ENCODE measurements at regions not wholly inside any gene's neighbourhood (a gene's known extent, or its start where the extent isn't known, plus 50 kb on each side); places are given as distances from the start of the nearest gene placed in this dataset.

GRCh38 chr3:30551927-30552326 is 54.5 kb upstream of the TGFBR2 start:
- no peak for TF ChIP-seq CTCF (conservative IDR thresholded peaks at IDR 0.05)
- Mint-ChIP-seq H3K27ac (no peak overlapping the region), H3K27me3 (ENCODE audit: insufficient read depth) (no peaks in the 10 kb centered on the region), H3K4me3 (no peak overlapping the region), H3K36me3 (ENCODE audit: low read depth) (peaks cover 4% of the 10 kb centered on the region), H3K4me1 (peaks cover 46% of the 10 kb centered on the region), H3K9me3 (peaks cover 12% of the 10 kb centered on the region)
- 33 to 60% methylated on average over 1 of the region's 1 CpG for WGBS, 2 experiments (ENCODE audit: insufficient coverage in 1 of 2, insufficient read length in 1 of 2)
- H3K36me3 ChIP-seq (ENCODE audit: control insufficient read depth, insufficient read depth, low read length): no peaks in the 10 kb centered on the region
- peaks cover 5% of the 10 kb centered on the region for H3K9me3 ChIP-seq (ENCODE audit: control insufficient read depth, low read length)
- H3K9ac ChIP-seq (ENCODE audit: extremely low read depth, low read length, poor library complexity, severe bottlenecking): no peak overlapping the region
- no peak for DNase-seq
- no peaks in the 10 kb centered on the region for H3K27me3 ChIP-seq (ENCODE audit: control insufficient read depth, insufficient read depth, low read length, poor library complexity, severe bottlenecking)
- no peak overlapping the region for H3K4me3 ChIP-seq (ENCODE audit: low read length)
- H3K4me1 ChIP-seq (ENCODE audit: control insufficient read depth, insufficient read depth, low read length): no peaks in the 10 kb centered on the region
- no peak overlapping the region for H3K27ac ChIP-seq (ENCODE audit: low read depth, low read length)

- H3K27me3 Mint-ChIP-seq (ENCODE audit: insufficient read depth): no peaks in the 10 kb centered on the region
- no peak overlapping the region for H3K4me3 ChIP-seq (ENCODE audit: low read length)
- 96 to 100% methylated on average over 2 to 4 of the region's 4 CpGs for WGBS, 2 experiments (ENCODE audit: insufficient coverage in 1 of 2, insufficient read length in 1 of 2)
- H3K9me3 ChIP-seq (ENCODE audit: control insufficient read depth, low read length): no peaks in the 10 kb centered on the region
- H3K9me3 Mint-ChIP-seq: peaks cover 2% of the 10 kb centered on the region
- H3K4me1 Mint-ChIP-seq: peaks cover 50% of the 10 kb centered on the region
- H3K36me3 ChIP-seq (ENCODE audit: control insufficient read depth, insufficient read depth, low read length): no peaks in the 10 kb centered on the region
- no peak overlapping the region for H3K27ac ChIP-seq (ENCODE audit: low read depth, low read length)
- H3K4me1 ChIP-seq (ENCODE audit: control insufficient read depth, insufficient read depth, low read length): no peaks in the 10 kb centered on the region
- no peak overlapping the region for H3K9ac ChIP-seq (ENCODE audit: extremely low read depth, low read length, poor library complexity, severe bottlenecking)
- H3K27me3 ChIP-seq (ENCODE audit: control insufficient read depth, insufficient read depth, low read length, poor library complexity, severe bottlenecking): no peaks in the 10 kb centered on the region
- no peaks in the 10 kb centered on the region for H3K36me3 Mint-ChIP-seq (ENCODE audit: low read depth)
- peak overlapping the region; percentile 2 for H3K27ac Mint-ChIP-seq
- no peak for DNase-seq
- no peak overlapping the region for H3K4me3 Mint-ChIP-seq
- no peak for TF ChIP-seq CTCF (conservative IDR thresholded peaks at IDR 0.05)
Measured at GRCh38 chr3:30553641-30554316, 52.6 kb upstream of the TGFBR2 start.

GRCh38 chr3:30554317-30554690 is 52.1 kb upstream of the TGFBR2 start:
- H3K36me3 Mint-ChIP-seq (ENCODE audit: low read depth): no peaks in the 10 kb centered on the region
- WGBS, 2 experiments (ENCODE audit: insufficient coverage in 1 of 2, insufficient read length in 1 of 2): 100% methylated on average over 1 of the region's 1 CpG; no CpG with 5 or more reads in 1 of the 2 experiments
- H3K4me3 Mint-ChIP-seq: no peak overlapping the region
- Histone ChIP-seq H3K4me1 (ENCODE audit: control insufficient read depth, insufficient read depth, low read length) (peaks cover 2% of the 10 kb centered on the region), H3K36me3 (ENCODE audit: control insufficient read depth, insufficient read depth, low read length) (no peaks in the 10 kb centered on the region), H3K4me3 (ENCODE audit: low read length) (no peak overlapping the region), H3K9me3 (ENCODE audit: control insufficient read depth, low read length) (no peaks in the 10 kb centered on the region), H3K9ac (ENCODE audit: extremely low read depth, low read length, poor library complexity, severe bottlenecking) (no peak overlapping the region), H3K27ac (ENCODE audit: low read depth, low read length) (no peak overlapping the region), H3K27me3 (ENCODE audit: control insufficient read depth, insufficient read depth, low read length, poor library complexity, severe bottlenecking) (no peaks in the 10 kb centered on the region)
- H3K27me3 Mint-ChIP-seq (ENCODE audit: insufficient read depth): no peaks in the 10 kb centered on the region
- H3K27ac Mint-ChIP-seq: no peak overlapping the region
- H3K4me1 Mint-ChIP-seq: peaks cover 48% of the 10 kb centered on the region
- no peaks in the 10 kb centered on the region for H3K9me3 Mint-ChIP-seq
- no peak for TF ChIP-seq CTCF (conservative IDR thresholded peaks at IDR 0.05)
- no peak for DNase-seq

All from endodermal cell (in vitro differentiated cells).